Aorta (tissue), 5 donors: ENCODE measurements at regions not wholly inside any gene's neighbourhood (a gene's known extent, or its start where the extent isn't known, plus 50 kb on each side); places are given as distances from the start of the nearest gene placed in this dataset.

ENCODE experiments used
- ATAC-seq: fragments of 200-7000 bp; cut with Tn5 transposase; one replicate; pipeline ENCODE4 v1.9.1; 2022; ENCODE audit warnings: moderate library complexity; ENCODE audit not compliant: low FRiP score
- DNase-seq, 2 donors: peaks; one replicate each; pipeline ENCODE4 v3.0.0-alpha.2; 2020
- H3K27ac ChIP-seq, 2 donors: one replicate each; pipeline ENCODE4 v1.5.1; 2013; ENCODE audit warnings: low read length in 2 of 2, mild to moderate bottlenecking in 2 of 2, moderate library complexity in 2 of 2, control low read depth in 1 of 2, inconsistent platforms in 1 of 2, low read depth in 1 of 2
- H3K27me3 ChIP-seq, 2 donors: one replicate each; pipeline ENCODE4 v1.6.1; 2013; ENCODE audit warnings: control low read depth in 1 of 2, low read length in 1 of 2, mild to moderate bottlenecking in 1 of 2, moderate library complexity in 1 of 2; ENCODE audit not compliant: insufficient read depth in 2 of 2, control insufficient read depth in 1 of 2
- H3K36me3 ChIP-seq, 2 donors: one replicate each; pipeline ENCODE4 v1.6.1; 2013; ENCODE audit warnings: control low read depth in 1 of 2, low read length in 1 of 2, mild to moderate bottlenecking in 1 of 2; ENCODE audit not compliant: insufficient read depth in 2 of 2, control insufficient read depth in 1 of 2
- H3K4me1 ChIP-seq, 2 donors: one replicate each; pipeline ENCODE4 v1.6.1; 2013; ENCODE audit warnings: low read length in 2 of 2, control low read depth in 1 of 2, mild to moderate bottlenecking in 1 of 2, moderate library complexity in 1 of 2; ENCODE audit not compliant: insufficient read depth in 2 of 2, control insufficient read depth in 1 of 2
- H3K4me3 ChIP-seq, 2 donors: one replicate each; pipeline ENCODE4 v1.5.1; 2013; ENCODE audit warnings: low read length in 2 of 2, control low read depth in 1 of 2, mild to moderate bottlenecking in 1 of 2
- H3K9me3 ChIP-seq: one replicate; pipeline ENCODE4 v1.6.1; 2013; ENCODE audit warnings: mild to moderate bottlenecking, low read length; ENCODE audit not compliant: control insufficient read depth
- WGBS, 2 donors: extraction: QIAGEN DNeasy Blood & Tissue Kit; methylation state at CpG; one replicate each; pipeline ENCODE4 v1.1.7; 2013; 5-methylcytosine and 5-hydroxymethylcytosine counted together
- intact Hi-C, 2 donors: fragments of 100-400 bp; cut with DNase I; formaldehyde crosslinking; loops; one replicate each; pipeline versions ENCODE4 v1.14.2 to v1.15.0; 2022
- donor health status: healthy with polysubstance abuse.
- donor health status: Bipolar disorder and iron deficiency.
- donor health status: DM: no; HTN: no; CAD: no.
- donor health status: DM: no; HTN: no; CAD: no.
- donor health status: DM: yes; HTN: yes; CAD: no.

DNA sequence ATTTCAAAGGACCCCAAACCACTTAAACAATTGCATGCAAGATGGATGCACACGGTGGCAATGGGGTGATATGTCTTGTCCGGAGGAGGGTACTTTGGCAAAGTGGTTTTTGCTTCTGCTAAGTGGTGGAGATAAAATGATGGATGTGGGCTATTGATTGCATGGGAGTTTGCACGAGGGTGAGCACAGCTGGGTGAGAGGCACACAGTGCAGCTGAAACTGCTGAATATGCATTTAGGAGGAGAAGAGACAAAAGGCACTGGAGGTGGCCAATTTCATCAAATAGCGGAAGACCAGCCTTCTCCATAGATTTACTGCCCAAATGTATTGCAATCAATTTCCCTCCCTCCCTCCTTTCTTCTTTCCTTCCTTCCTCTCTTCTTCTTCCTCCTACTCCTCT lies 414.4 kb upstream of the EEF2KMT start:
- no peaks in the 10 kb centered on the region for H3K36me3 ChIP-seq
- ATAC-seq (no peak), DNase-seq (no peak)
- intact Hi-C loops, result no loop called here
- WGBS, 2 donors, result 42 to 43% methylated on average over 4 of the region's 4 CpGs
- no peaks in the 10 kb centered on the region for H3K27me3 ChIP-seq
- peaks cover under 1% of the 10 kb centered on the region for H3K9me3 ChIP-seq
- H3K4me1 ChIP-seq, result no peaks in the 10 kb centered on the region
- no peak overlapping the region for H3K4me3 ChIP-seq
- H3K27ac ChIP-seq, result no peak overlapping the region

- intact Hi-C loops, result no loop called here
- no peak for DNase-seq
- Histone ChIP-seq H3K27me3 (no peaks in the 10 kb centered on the region), H3K9me3 (no peaks in the 10 kb centered on the region), H3K36me3 (no peaks in the 10 kb centered on the region), H3K4me3 (no peak overlapping the region), H3K27ac (no peak overlapping the region), H3K4me1 (no peaks in the 10 kb centered on the region)
- no peak for ATAC-seq
- 15 to 25% methylated on average over 5 of the region's 5 CpGs for WGBS, 2 donors
Observed at GRCh38 chr16:5510819-5511370, 413.3 kb upstream of the EEF2KMT start.

DNA sequence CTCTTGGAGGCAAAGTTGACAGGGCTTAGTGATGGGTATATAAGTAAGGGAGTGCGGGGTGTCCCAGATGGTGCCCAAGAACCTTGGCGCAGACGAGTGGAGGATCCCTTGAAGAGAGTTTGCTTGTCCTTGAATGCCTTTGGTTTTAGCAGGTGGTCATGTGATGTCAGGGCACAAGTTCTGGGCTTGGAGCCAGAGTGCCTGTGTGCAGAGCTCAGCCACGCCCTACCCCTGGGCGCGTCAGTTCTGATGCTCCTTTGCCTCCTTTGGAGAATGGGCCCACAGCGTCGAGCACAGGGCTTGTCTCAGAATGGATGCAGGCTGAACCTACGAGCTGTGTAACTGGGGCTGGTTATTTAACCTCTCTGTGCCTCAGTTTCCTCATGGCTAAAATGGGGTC lies 412.2 kb upstream of the EEF2KMT start:
- H3K27me3 ChIP-seq, result no peaks in the 10 kb centered on the region
- H3K4me3 ChIP-seq, result no peak overlapping the region
- no peak for DNase-seq
- no peak overlapping the region for H3K27ac ChIP-seq
- WGBS, 2 donors, result 88 to 90% methylated on average over 9 of the region's 9 CpGs
- H3K9me3 ChIP-seq, result no peaks in the 10 kb centered on the region
- intact Hi-C loops, result no loop called here
- no peak for ATAC-seq
- no peaks in the 10 kb centered on the region for H3K4me1 ChIP-seq
- H3K36me3 ChIP-seq, result no peaks in the 10 kb centered on the region

DNA sequence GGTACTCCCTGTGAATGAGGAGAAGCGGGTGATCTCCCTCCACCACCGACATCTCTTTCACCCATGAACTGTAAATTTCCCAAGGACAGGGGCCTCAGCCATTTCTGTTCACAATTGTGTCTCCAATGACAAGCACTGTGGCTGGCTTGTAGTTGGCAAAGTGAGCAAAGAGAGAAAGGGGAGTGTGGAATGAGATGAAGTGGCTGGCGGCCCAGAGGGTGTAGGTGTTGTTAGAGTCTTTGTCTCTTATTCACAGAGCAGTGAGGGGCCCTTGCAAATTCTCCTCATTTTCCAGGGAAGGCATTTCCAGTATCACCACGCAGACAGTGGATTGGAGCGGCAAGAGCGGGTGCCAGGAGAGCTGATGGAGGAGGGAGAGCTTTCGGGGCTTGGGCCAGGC lies 411.7 kb upstream of the EEF2KMT start:
- no peaks in the 10 kb centered on the region for H3K9me3 ChIP-seq
- intact Hi-C loops, result no loop called here
- H3K4me3 ChIP-seq, result no peak overlapping the region
- no peak for DNase-seq
- H3K27ac ChIP-seq, result no peak overlapping the region
- no peaks in the 10 kb centered on the region for H3K27me3 ChIP-seq
- H3K36me3 ChIP-seq, result no peaks in the 10 kb centered on the region
- H3K4me1 ChIP-seq, result no peaks in the 10 kb centered on the region
- WGBS, 2 donors, result 79 to 84% methylated on average over 7 of the region's 7 CpGs
- ATAC-seq, result no peak

- Histone ChIP-seq H3K4me1 (no peaks in the 10 kb centered on the region), H3K36me3 (no peaks in the 10 kb centered on the region), H3K27me3 (no peaks in the 10 kb centered on the region), H3K9me3 (no peaks in the 10 kb centered on the region), H3K4me3 (no peak overlapping the region), H3K27ac (no peak overlapping the region)
- DNase-seq (no peak), ATAC-seq (no peak)
- 80 to 81% methylated on average over 6 of the region's 6 CpGs for WGBS, 2 donors
- intact Hi-C loops, result no loop called here
Observed at GRCh38 chr16:5508371-5508770, 410.8 kb upstream of the EEF2KMT start.

DNA sequence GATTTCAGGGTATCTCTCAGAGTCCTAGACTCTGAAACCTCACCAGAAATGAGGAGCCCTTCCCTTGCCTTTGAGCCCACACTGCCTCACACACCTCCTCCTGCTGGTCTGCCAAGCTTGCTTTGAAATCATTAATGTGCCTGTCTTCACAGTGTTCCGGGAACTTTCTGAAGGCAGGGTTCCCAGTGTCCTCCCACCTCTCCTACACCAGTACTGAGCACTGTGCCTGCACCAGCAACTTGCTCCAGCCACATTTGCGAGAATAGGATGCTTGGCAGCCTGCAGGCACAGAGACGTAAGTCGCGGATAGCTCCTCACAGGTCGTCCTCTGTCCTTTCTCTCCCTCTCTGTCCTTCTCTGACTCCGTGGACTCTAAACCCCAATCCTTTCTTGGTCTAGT lies 408.4 kb upstream of the EEF2KMT start:
- ATAC-seq, result no peak
- intact Hi-C loops, result no loop called here
- whole genome bisulfite sequencing, 2 donors, result 56 to 69% methylated on average over 7 of the region's 7 CpGs
- Histone ChIP-seq H3K27me3 (no peaks in the 10 kb centered on the region), H3K4me1 (no peaks in the 10 kb centered on the region), H3K27ac (no peak overlapping the region), H3K9me3 (no peaks in the 10 kb centered on the region), H3K4me3 (no peak overlapping the region), H3K36me3 (no peaks in the 10 kb centered on the region)
- DNase-seq, result no peak

DNA sequence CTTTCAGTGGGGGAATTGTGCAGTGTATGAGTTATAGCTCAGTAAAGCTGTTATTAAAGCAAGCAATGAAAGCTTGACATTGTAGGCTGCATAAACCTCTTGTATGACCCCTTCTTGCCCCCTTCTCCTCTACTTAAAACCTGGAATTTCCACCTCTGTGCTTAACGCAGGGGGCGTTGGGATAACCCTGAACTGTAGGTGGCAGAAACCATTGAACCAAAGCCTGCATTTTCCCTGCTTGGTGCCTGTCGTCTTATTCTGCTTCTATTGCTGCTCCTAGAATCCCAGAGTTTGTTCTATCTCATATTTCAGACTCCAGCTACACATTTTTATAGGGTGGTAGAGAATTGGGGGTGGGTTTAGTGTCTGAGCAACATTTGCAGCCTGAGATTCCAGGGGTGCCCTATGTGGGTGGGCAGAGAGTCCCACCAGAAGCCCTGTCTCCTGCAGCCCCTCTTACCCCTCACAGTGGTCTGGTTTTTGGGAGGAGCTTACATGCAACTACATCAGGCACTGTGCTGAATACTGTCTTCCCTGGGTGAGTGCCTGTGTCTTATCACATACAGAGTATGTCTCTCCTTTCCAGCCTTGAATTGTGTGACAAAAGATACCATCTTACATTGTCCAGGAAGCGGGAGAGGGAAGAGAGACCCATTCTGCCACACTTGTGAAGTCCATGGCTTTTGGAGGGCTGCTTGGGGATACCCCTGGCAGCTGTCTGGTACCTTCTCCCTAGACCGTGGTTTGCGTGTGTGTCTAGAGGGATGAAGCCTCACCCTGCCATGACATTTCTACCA lies 407.7 kb upstream of the EEF2KMT start:
- WGBS, 2 donors, result 35 to 48% methylated on average over 6 of the region's 6 CpGs
- intact Hi-C loops, result no loop called here
- DNase-seq, result no peak
- no peaks in the 10 kb centered on the region for H3K36me3 ChIP-seq
- no peaks in the 10 kb centered on the region for H3K4me1 ChIP-seq
- H3K27me3 ChIP-seq, result no peaks in the 10 kb centered on the region
- no peaks in the 10 kb centered on the region for H3K9me3 ChIP-seq
- no peak overlapping the region for H3K27ac ChIP-seq
- no peak for ATAC-seq
- H3K4me3 ChIP-seq, result no peak overlapping the region

DNA sequence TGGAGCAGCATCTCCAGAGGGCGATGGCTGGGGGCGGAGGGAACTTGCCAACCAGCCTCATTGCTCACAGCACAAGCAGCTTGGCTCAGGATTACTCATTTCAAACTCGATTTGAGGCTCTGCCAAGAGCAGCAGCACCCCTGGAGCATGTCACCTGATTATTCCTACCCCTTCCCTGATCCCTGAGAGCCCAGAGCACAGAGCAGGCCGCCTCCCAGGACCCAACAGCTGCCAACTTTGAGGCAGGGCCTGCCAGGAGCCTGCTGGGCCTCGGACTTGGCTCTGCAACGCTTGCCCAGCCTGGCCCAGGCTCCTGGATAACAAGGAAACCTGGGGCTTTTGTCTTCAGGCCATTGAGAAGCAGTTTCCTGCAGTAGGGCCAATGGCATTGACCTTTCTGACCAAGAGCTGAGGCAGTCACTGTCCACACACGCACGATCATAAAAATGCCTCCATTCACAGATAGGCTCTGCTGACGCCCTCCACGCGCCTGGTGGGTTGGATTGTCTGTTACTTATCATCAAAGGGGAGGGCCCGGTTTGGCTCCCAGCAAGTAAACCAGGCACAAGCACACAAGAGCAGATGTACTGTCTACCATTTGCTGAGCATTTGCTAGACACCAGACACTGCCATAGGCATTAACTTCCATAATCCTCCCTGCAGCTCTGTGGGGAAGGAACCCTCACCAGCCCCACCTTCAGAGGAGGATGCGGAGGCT lies 406.6 kb upstream of the EEF2KMT start:
- no peak for DNase-seq
- no peak overlapping the region for H3K27ac ChIP-seq
- H3K9me3 ChIP-seq, result no peaks in the 10 kb centered on the region
- H3K4me1 ChIP-seq, result no peaks in the 10 kb centered on the region
- intact Hi-C loops, result no loop called here
- ATAC-seq, result no peak
- H3K27me3 ChIP-seq, result no peaks in the 10 kb centered on the region
- 29 to 33% methylated on average over 13 of the region's 13 CpGs for WGBS, 2 donors
- H3K4me3 ChIP-seq, result no peak overlapping the region
- no peaks in the 10 kb centered on the region for H3K36me3 ChIP-seq

- Histone ChIP-seq H3K4me1 (no peaks in the 10 kb centered on the region), H3K9me3 (no peaks in the 10 kb centered on the region), H3K27ac (no peak overlapping the region), H3K4me3 (no peak overlapping the region), H3K36me3 (no peaks in the 10 kb centered on the region), H3K27me3 (no peaks in the 10 kb centered on the region)
- ATAC-seq, result no peak
- no peak for DNase-seq
- 79 to 81% methylated on average over 6 of the region's 6 CpGs for WGBS, 2 donors
- intact Hi-C loops, result no loop called here
Observed at GRCh38 chr16:5502944-5503343, 405.3 kb upstream of the EEF2KMT start.
